Mesothelial cell of epicardium (in vitro differentiated cells): ENCODE measurements at regions not wholly inside any gene's neighbourhood (a gene's known extent, or its start where the extent isn't known, plus 50 kb on each side); places are given as distances from the start of the nearest gene placed in this dataset.

Source experiments
- DNase-seq, 2 experiments: peaks; one replicate each; pipeline ENCODE4 v3.0.0; 2021; ENCODE audit warnings: low spot score in 2 of 2; ENCODE audit not compliant: unreplicated experiment in 2 of 2
- H3K27ac Mint-ChIP-seq: 2 replicates; pipeline ENCODE4 v1.8.0; 2021; ENCODE audit warnings: mixed read lengths
- H3K27me3 Mint-ChIP-seq: 2 replicates; pipeline ENCODE4 v1.8.0; 2021; ENCODE audit warnings: low read depth, mixed read lengths
- H3K36me3 Mint-ChIP-seq: 2 replicates; pipeline ENCODE4 v1.8.0; 2021; ENCODE audit warnings: mixed read lengths
- H3K4me1 Mint-ChIP-seq: 2 replicates; pipeline ENCODE4 v1.8.0; 2021; ENCODE audit warnings: mixed read lengths
- H3K4me3 Mint-ChIP-seq: 2 replicates; pipeline ENCODE4 v1.8.0; 2021; ENCODE audit warnings: mild to moderate bottlenecking, moderate library complexity, mixed read lengths
- H3K9me3 Mint-ChIP-seq: 2 replicates; pipeline ENCODE4 v1.8.0; 2021; ENCODE audit warnings: mixed read lengths
- CTCF ChIP-seq: fragments of 200-600 bp; sonication (generic); IDR thresholded peaks from one replicate; pipeline ENCODE4 v1.5.0; 2021; ENCODE audit warnings: antibody characterized with exemption; ENCODE audit not compliant: unreplicated experiment

- Mint-ChIP-seq H3K27me3 (no peaks in the 10 kb centered on the region), H3K9me3 (peaks cover 3% of the 10 kb centered on the region), H3K4me3 (no peak overlapping the region), H3K36me3 (no peaks in the 10 kb centered on the region), H3K27ac (no peak overlapping the region), H3K4me1 (peaks cover 12% of the 10 kb centered on the region)
- no peak for TF ChIP-seq CTCF
- DNase-seq, result no peak
These were observed 104.4 kb upstream of the CSNK1A1L start for GRCh38 chr13:37209621-37210580.

- Mint-ChIP-seq H3K4me3 (no peak overlapping the region), H3K27me3 (no peaks in the 10 kb centered on the region), H3K9me3 (no peaks in the 10 kb centered on the region), H3K27ac (no peak overlapping the region), H3K4me1 (peaks cover 4% of the 10 kb centered on the region), H3K36me3 (no peaks in the 10 kb centered on the region)
- no peak for DNase-seq
- TF ChIP-seq CTCF, result no peak
These were observed 102.4 kb upstream of the CSNK1A1L start for GRCh38 chr13:37207691-37208451.

GRCh38 chr13:37202264-37202663 lies 96.8 kb upstream of the CSNK1A1L start:
- H3K27ac Mint-ChIP-seq, result no peak overlapping the region
- no peak for TF ChIP-seq CTCF
- no peak for DNase-seq
- H3K36me3 Mint-ChIP-seq, result peaks cover 5% of the 10 kb centered on the region
- H3K27me3 Mint-ChIP-seq, result no peaks in the 10 kb centered on the region
- no peak overlapping the region for H3K4me3 Mint-ChIP-seq
- H3K9me3 Mint-ChIP-seq, result peaks cover 17% of the 10 kb centered on the region
- no peaks in the 10 kb centered on the region for H3K4me1 Mint-ChIP-seq

GRCh38 chr13:37201081-37201480 lies 95.6 kb upstream of the CSNK1A1L start:
- Mint-ChIP-seq H3K36me3 (peaks cover 7% of the 10 kb centered on the region), H3K4me1 (peaks cover 10% of the 10 kb centered on the region), H3K27ac (no peak overlapping the region), H3K9me3 (peaks cover 17% of the 10 kb centered on the region), H3K4me3 (no peak overlapping the region), H3K27me3 (no peaks in the 10 kb centered on the region)
- TF ChIP-seq CTCF, result no peak
- no peak for DNase-seq

- DNase-seq, result no peak
- H3K4me3 Mint-ChIP-seq, result no peak overlapping the region
- H3K4me1 Mint-ChIP-seq, result peaks cover 15% of the 10 kb centered on the region
- no peak for TF ChIP-seq CTCF
- no peak overlapping the region for H3K27ac Mint-ChIP-seq
- peaks cover 7% of the 10 kb centered on the region for H3K36me3 Mint-ChIP-seq
- H3K27me3 Mint-ChIP-seq, result no peaks in the 10 kb centered on the region
- peaks cover 21% of the 10 kb centered on the region for H3K9me3 Mint-ChIP-seq
These were observed 93.2 kb upstream of the CSNK1A1L start for GRCh38 chr13:37198629-37199028.
